ENCODE measurements at regions not wholly inside any gene's neighbourhood (a gene's known extent, or its start where the extent isn't known, plus 50 kb on each side); places are given as distances from the start of the nearest gene placed in this dataset.

DNA sequence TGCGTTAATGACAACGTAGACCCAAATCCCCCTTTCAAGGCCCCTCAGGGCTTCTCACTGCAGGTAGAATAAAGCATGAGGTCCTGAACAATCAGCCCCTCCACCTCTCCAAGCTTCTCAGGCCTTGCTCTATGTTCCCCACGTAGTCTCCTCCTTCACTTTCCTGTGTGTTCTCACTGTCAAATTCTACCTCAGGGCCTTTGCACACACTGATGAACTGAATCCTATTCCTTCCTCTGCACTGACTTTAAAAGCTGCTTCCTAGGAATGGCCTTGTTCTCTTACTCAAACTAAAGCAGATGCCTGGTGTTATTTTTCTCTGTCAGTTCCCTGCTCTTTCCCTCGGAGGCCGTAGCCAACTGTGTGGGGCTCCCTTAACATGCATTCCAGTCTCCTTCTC lies 66.8 kb upstream of the EDN1 start:
- TF ChIP-seq, protein P1, sequence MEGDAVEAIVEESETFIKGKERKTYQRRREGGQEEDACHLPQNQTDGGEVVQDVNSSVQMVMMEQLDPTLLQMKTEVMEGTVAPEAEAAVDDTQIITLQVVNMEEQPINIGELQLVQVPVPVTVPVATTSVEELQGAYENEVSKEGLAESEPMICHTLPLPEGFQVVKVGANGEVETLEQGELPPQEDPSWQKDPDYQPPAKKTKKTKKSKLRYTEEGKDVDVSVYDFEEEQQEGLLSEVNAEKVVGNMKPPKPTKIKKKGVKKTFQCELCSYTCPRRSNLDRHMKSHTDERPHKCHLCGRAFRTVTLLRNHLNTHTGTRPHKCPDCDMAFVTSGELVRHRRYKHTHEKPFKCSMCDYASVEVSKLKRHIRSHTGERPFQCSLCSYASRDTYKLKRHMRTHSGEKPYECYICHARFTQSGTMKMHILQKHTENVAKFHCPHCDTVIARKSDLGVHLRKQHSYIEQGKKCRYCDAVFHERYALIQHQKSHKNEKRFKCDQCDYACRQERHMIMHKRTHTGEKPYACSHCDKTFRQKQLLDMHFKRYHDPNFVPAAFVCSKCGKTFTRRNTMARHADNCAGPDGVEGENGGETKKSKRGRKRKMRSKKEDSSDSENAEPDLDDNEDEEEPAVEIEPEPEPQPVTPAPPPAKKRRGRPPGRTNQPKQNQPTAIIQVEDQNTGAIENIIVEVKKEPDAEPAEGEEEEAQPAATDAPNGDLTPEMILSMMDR (IDR thresholded peaks at IDR 0.05 in 8 of 11, conservative IDR thresholded peaks at IDR 0.05 in 3 of 11) = no peak
- TF ChIP-seq POLR2AphosphoS5 (IDR thresholded peaks at IDR 0.05) = no peak
